MM.1S (cell line): ENCODE measurements at regions not wholly inside any gene's neighbourhood (a gene's known extent, or its start where the extent isn't known, plus 50 kb on each side); places are given as distances from the start of the nearest gene placed in this dataset.

Experiments
- EZH2 ChIP-seq: fragments of 300-600 bp; sonication (generic); optimal IDR thresholded peaks from 2 replicates; pipeline ENCODE3; 2017; ENCODE audit warnings: low read depth, mild to moderate bottlenecking, antibody characterized with exemption, low read length, mixed read lengths
- EZH2phosphoT487 ChIP-seq: fragments of 300-600 bp; sonication (generic); IDR thresholded peaks from 2 replicates; pipeline ENCODE4 v1.6.1; 2018; ENCODE audit warnings: antibody characterized with exemption, low read length
- TF ChIP-seq, protein P1 (sequence below): fragments of 300-600 bp; sonication (generic); IDR thresholded peaks from 2 replicates; pipeline ENCODE4 v1.5.1; 2016; ENCODE audit warnings: antibody characterized with exemption, low read length, mixed read lengths

- TF ChIP-seq, protein P1, sequence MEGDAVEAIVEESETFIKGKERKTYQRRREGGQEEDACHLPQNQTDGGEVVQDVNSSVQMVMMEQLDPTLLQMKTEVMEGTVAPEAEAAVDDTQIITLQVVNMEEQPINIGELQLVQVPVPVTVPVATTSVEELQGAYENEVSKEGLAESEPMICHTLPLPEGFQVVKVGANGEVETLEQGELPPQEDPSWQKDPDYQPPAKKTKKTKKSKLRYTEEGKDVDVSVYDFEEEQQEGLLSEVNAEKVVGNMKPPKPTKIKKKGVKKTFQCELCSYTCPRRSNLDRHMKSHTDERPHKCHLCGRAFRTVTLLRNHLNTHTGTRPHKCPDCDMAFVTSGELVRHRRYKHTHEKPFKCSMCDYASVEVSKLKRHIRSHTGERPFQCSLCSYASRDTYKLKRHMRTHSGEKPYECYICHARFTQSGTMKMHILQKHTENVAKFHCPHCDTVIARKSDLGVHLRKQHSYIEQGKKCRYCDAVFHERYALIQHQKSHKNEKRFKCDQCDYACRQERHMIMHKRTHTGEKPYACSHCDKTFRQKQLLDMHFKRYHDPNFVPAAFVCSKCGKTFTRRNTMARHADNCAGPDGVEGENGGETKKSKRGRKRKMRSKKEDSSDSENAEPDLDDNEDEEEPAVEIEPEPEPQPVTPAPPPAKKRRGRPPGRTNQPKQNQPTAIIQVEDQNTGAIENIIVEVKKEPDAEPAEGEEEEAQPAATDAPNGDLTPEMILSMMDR, result no peak
- TF ChIP-seq EZH2phosphoT487, result no peak
- no peak for TF ChIP-seq EZH2
Observed at GRCh38 chr1:29798699-29799566, 562.6 kb downstream of the PTPRU start.
